ENCODE measurements at regions not wholly inside any gene's neighbourhood (a gene's known extent, or its start where the extent isn't known, plus 50 kb on each side); places are given as distances from the start of the nearest gene placed in this dataset.

DNA sequence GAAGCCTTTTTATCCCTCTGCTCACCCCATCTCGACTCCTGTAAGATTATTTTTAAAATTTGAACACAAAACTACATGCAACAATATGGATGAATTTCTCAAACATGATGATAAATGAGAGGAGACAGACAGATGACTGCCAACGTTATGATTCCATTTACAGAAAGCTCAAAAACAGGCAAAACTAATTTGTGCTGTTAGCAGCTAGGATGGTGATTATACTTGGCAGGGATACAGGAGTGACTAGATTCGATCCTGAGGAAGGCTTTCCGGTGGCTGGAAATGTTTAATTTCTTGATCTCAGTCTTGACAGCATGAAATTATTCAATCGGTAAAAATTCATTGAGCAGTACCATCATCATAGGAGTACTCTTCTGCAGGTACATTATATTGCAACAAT lies 163.4 kb upstream of the SH3BP4 start:
- intact Hi-C loops (cut with DNase I, micrococcal nuclease): no loop called here
- ATAC-seq: no peak

DNA sequence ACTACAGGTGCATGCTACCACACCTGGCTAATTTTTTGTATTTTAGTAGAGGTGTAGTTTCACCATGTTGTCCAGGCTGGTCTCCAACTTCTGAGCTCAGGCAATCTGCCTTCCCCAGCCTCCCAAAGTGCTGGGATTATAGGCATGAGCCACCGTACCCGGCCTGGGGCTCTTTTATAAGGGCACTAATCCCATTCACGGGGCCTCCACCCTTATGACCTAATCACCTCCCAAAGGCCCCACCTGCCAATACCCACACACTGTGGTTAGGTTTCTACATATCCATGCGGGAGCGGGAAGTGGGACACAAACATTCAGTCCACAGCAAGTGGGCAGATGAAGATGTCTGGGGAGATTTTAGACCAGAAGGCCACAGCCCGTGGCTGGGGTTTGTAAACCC lies 164.7 kb upstream of the SH3BP4 start:
- ATAC-seq: no peak

More for the DNA sequence above, 163.4 kb upstream of the SH3BP4 start:
- DNase-seq: no peak

DNA sequence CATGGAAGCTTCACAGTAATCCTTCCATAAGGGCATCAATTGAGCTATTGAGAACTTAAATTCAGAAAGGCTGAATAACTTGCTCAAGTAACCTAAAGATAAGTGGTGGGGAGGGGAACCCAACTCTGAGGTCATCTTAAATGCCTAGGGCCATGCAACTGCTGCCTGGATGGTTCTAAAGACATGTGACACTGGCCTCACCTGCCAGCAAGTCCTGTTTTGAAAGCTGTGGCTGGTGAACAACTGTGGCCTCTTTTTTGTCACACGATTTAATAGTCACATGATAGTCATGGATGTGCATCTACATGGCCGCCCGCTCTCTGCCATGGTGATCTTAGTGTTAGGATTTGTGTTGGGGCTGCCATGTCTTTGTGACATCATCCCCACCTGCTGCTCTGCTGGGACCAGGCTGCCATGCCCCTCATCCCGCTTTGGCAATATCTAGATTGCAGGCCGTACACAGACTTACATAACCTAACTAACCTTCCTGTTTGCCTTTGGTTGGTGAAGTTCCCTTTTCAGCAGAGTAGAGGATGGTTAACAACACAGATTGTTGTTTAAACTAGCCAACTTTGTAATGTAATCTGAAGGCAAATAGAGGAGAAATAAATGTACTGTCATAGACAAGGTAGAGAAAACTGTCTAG lies 177.9 kb upstream of the SH3BP4 start:
- DNase-seq: no peak
- intact Hi-C loops (cut with DNase I, micrococcal nuclease): no loop called here
- no peak for ATAC-seq

More for the DNA sequence above, 164.7 kb upstream of the SH3BP4 start:
- intact Hi-C loops (cut with DNase I, micrococcal nuclease): no loop called here
- no peak for DNase-seq

DNA sequence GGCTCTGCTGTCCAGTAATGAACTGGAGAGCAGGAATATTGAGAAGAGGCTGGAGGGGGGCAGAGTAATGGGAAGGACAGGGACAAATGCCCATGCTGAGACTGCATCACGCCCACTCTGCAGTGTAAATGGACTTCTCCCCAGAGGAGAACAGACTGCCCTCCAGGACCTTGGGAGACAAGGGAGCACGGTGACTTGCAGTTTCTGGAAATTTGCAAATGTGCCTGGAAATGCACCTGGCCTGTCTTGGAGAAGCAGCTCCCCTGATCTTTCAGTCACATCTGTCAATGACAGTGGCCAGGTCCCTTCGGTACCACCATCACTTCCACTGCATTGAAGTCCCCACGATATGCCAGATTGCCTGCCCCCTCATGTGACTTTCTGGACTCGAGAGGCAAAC lies 178.7 kb upstream of the SH3BP4 start:
- no peak for ATAC-seq
- no peak for DNase-seq
- intact Hi-C loops (cut with DNase I, micrococcal nuclease): no loop called here

DNA sequence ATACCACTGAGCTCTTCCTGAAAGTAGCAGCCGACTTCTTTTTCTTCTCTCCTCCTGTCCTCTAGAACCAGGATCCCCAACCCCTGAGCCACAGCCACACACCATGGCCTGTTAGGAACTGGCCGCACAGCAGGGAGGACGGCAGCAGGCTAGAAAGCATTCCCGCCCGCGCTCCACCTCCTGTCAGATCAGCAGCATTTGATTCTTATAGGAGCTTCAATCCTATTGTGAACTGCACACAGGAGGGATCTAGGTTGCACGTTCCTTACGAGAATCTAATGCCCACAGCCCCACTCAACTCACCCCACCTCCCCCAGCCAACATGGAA lies 179.1 kb upstream of the SH3BP4 start:
- intact Hi-C loops (cut with DNase I, micrococcal nuclease): no loop called here
- DNase-seq (no peak), ATAC-seq (no peak)

DNA sequence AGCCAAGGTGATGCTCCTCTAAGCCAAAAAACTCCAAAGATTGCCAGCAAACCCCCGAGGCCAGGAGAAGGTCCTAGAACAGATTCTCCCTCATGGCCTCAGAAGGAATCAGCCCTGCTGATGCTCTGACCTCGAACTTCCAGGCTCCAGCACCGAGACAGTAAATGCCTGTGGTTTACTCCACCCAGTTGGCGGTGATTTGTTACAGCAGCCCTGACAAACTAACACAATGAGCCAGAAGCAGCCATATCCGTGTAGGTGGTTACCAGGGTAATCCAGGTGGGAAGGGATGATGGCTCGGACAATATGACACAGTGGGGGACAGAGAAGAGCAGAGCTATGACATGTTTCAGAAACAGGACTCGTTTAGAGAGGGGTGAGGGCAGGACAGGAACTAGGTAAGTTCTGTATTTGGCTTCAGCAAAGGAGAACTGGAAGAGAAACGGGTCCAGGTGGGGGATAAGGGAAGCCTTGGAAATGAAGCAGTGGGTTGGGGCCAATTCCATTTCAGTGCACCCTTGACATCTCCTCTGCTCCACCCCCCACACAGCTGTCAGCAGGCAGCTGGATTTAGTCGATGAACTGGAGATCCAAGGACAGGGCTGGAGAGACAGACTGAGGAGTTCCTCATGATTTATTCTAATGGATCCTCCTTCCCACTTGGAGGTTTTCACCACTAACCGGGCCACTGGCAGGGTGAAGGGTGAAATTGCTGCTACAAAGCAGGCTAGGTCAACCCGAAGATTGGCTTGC lies 179.7 kb upstream of the SH3BP4 start:
- ATAC-seq (no peak), DNase-seq (no peak)
- intact Hi-C loops (cut with DNase I, micrococcal nuclease): no loop called here

DNA sequence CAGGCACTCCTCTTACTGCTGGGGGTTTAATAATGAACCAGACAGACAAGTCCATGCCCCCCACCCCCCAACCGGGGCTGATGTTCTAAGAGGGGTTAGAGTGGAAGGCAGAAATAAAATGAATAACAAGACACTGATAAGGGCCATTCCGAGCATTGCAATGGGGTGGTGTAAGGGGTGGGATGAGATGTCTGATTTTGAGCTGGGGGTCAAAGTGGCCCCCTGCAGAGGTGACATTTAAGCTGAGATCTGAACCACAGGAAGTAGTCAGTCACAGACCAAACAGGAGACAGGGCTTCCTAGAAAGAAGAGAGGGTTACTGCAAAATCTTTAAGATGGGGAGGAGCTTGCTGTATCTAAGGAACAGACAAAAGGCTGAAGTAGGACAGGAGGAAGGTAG lies 180.6 kb upstream of the SH3BP4 start:
- no peak for ATAC-seq
- intact Hi-C loops (cut with DNase I, micrococcal nuclease): no loop called here
- DNase-seq: no peak

DNA sequence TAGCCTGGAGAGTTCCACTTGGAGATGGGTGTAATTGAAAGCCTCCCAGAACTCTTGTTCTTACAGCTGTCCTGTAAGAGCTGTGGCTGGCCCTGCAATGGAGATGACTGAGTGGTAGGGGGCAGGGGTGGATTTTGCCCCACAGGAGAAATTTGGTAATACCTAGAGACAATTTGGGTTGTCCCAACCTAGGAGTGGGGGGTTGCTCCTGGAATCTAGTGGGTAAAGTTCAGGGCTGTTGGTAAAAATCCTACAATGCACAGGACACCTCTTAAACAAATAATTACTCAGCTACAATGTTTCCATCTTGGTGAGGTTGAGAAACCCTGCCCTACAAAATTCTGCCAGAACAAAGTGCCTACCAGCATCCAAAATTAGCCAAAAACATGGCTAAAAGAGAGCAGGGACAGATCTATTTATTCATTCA lies 181.1 kb upstream of the SH3BP4 start:
- no peak for DNase-seq
- no peak for ATAC-seq
- intact Hi-C loops (cut with DNase I, micrococcal nuclease): no loop called here

DNA sequence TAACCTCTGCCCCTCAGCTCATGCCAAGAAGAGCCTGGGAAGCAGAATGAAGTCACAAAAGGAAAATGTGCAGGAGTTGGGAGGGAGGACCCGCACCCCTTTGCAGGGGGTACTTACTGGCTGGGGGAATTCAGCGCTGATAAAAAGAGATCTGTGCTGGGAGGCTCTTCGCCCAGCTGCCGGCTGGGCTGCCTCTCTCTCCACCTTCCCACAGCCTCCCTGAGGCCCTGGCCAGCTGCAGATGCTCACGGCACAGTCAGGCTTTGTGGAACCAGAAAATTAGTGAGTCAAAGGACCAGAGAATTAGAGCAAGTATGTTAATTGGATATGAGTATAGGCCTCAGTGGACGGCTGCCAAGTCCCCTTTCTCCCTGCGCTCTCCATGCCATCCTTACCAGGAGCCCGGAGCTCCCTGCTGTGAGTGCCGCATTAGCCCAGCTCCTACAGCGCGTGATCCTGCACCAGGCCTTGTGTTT lies 181.7 kb upstream of the SH3BP4 start:
- DNase-seq: no peak
- intact Hi-C loops (cut with DNase I, micrococcal nuclease): no loop called here
- ATAC-seq: no peak

DNA sequence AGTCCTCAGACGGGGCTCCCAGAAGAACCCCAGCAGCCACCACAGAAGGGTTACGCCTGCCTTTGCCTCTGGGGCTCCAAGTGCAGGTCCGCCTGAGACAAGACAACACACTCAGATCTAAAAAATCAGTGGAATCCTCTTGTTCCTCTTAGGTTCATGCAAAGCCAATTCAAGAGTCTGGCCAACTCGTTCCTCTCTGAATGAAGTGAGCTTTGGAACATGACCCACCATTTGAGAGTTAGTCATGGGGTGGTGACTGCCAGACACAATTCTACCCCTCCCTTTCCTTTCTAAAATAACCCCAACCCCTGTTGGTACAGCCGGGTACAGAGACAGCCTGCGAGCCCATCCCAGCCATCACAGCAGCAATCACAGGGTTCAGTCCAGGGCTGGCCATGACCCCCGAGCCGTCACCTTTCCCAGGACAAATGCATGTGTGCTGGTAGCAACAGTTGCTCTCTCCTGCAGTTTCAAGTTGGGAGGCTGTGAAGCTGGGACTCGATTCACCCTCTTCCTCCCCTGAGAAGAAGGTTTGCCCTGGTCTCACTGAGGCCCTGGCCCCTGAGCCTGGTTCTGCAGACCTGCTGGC lies 183.1 kb upstream of the SH3BP4 start:
- intact Hi-C loops (cut with DNase I, micrococcal nuclease): no loop called here
- no peak for ATAC-seq
- DNase-seq: no peak

DNA sequence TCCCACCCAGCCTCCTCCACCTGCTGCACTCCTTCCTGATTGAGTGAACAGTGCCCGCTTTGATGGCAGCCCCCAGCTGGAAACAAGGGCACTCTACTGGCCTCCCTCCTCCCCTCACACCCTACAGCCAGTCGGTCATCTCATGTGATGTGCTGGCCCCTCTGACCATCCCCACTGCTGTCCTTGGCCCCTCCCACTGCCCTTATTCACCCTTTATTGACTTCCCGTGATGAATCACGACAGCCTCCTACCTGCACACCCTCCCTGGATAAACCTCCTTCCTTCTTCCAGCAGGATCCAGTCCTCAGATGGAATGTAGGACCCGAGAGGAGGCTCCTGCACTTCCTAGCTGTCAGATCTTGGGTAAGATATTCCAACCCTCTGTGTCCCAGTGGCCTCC lies 186.5 kb upstream of the SH3BP4 start:
- ATAC-seq: no peak
- intact Hi-C loops (cut with DNase I, micrococcal nuclease): no loop called here

DNA sequence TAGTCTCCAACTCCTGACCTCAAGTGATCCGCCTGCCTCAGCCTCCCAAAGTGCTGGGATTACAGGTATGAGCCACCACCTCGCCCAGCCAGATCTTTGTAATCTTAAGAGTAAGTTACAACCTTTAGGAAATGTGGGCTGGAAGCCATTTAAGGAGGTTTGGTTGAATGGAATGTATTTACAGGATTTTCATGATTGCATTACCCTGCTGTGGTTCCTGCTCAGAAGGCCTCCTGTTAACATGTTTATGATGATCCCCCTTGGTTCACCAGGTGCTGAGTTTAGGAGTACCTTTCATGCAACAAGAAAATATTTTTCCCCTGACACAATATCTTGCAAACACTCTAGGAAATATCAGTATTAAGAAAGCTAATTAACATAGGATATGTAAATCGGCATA lies 187.4 kb upstream of the SH3BP4 start:
- no peak for DNase-seq
- no peak for ATAC-seq
- intact Hi-C loops (cut with DNase I, micrococcal nuclease): no loop called here

More for the DNA sequence above, 186.5 kb upstream of the SH3BP4 start:
- no peak for DNase-seq

DNA sequence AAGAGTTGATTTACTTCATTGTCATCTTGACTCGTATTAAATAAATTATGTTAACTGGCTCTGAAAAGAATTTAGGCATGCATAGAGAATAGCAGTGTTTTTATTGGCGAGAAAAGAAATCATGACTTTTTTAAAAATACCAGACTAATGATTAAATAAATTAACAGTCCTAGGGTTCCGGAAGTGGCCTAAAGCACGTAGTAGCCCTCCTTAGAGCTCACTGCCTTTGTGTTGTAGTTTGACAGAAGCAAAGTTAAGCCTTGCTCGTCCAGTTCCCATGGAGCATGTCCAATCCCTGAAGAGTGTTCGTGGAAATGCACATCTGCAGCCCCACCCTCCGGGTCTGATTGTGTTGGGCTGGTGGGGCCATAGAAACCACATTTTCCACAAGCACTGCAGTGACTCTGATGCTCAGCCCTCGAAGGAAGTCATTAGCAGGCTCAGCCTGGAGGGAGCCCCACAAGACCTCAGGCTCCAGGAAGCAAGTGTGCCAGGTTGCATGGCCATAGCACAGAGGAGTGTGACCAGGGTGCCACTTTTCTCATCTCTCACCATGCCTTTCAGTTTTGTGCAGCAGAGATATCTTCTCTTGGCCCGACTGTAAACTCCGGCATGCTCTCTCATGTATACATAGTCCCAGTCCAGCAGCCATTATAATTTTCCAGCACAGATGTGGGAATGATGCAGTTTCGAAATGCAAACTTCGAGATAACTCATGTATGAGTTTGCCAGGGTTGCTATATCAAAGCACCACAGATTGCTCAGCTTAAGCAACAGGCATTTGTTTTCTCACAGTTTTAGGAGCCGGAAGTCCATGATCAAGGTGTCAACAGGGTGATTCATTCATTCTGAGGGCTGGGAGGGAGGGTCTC lies 188.6 kb upstream of the SH3BP4 start:
- ATAC-seq: no peak
- DNase-seq: no peak
- intact Hi-C loops (cut with DNase I, micrococcal nuclease): no loop called here

DNA sequence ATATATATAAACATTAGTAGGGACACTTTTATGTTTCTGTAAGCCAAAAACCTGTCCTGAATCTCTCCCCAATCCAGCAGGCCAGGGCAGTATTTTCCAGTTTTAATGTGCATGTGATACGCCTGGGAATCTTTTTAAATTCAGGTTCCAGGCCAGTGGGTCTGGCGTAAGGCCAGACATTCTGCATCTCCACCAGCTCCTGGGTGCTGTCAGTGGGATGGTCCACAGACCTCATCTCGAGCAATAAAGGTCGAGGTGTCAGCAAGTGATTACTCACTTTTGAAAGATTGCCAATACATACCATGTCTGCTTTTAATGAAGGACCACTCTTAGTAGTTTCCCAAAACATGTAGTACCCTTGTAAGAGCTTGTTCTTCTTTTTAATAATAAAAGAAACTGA lies 189.9 kb upstream of the SH3BP4 start:
- no peak for ATAC-seq
- intact Hi-C loops (cut with DNase I, micrococcal nuclease): no loop called here
- no peak for DNase-seq

DNA sequence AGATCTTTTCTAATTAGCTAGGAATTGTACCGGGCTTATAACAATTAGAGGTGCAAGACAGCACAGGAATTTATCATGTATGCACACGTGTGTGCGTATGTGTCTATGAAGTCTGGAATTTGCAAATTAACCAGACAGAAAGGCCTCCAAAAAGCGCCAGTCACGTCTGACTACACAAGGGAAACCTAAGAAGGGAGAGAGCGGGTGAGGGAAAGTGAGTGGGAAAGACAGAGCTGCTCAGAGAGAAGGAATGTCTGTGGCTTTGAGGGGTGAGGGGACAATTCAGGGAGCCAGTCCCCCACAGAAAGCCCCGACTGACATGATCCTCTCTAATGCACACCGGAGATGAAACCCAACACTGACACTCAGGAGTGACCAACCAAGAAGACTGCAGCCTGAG lies 197.7 kb upstream of the SH3BP4 start:
- intact Hi-C loops (cut with DNase I, micrococcal nuclease): no loop called here
- ATAC-seq (no peak), DNase-seq (no peak)

DNA sequence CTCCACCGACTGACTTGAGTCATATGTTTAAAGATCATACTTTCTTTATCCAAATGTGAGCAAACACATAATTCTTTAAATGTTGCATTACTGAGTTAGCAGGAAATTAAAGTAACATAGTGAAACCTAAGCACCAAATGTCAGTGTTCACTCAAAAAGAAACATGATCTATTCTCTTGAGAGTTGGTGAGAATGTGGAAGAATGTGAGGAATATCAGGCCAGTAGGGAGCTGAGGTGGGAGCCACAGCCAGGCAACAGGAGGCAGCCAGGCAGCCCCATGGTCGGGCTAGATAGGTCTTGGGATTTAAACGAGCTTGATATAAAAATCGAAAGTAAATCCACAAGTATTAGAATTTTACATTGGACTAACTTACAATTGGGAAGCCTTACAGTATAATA lies 198.1 kb upstream of the SH3BP4 start:
- DNase-seq (no peak), ATAC-seq (no peak)
- intact Hi-C loops (cut with DNase I, micrococcal nuclease): no loop called here

DNA sequence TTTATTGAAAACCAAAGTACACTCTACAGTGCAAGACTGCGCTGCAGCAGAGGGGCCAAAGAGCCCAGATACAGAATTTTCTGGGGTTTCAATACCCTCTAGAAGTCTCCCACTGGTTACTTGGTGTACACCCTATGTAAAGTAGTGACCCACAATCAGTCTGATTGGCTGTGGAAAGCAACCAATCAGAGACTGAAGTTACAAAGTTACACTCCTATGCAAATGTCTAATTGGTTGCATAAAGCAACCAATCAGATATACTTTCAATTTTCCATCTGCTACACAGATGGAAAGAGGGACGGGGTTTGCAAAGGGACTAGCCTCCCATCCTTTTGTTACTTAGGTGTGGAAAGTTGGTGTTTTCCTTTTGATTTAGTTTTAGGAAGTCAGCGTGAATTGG lies 198.9 kb upstream of the SH3BP4 start:
- intact Hi-C loops (cut with DNase I, micrococcal nuclease): no loop called here
- no peak for ATAC-seq

DNA sequence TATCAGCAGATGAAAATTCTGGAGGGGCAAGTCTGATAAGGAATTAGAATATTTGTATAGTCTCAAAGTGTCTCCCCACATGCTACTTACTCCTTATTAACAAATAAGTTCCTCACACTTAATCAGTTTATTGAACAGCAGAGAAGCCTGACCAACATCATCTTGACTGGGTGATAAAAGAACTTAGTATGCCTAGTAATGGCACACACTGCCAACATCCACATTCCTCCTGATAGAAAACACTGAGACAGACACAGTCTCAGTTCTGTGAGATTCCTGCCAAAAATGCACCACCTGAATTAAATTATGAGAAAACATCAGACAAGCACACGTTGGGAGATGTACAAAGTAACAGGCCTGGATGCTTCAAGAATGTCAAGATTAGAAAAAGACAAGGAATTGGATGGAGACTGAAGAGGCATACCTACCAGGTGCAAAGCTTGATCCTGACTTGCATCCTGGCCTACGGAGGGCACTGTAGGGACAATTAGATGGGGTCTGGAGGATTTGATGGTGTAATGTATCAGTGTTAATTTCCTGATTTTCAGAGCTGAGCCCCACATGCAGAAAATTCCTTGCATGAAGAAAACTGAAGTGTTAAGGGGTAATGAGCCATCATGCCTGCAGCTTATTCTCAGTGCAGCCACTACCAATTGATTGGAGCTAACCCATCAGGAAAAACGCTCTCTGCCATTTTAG lies 200.4 kb upstream of the SH3BP4 start:
- ATAC-seq (no peak), DNase-seq (no peak)
- intact Hi-C loops (cut with DNase I, micrococcal nuclease): no loop called here

More for the DNA sequence above, 198.9 kb upstream of the SH3BP4 start:
- DNase-seq: no peak
